SK-N-SH (cell line): ENCODE measurements at regions not wholly inside any gene's neighbourhood (a gene's known extent, or its start where the extent isn't known, plus 50 kb on each side); places are given as distances from the start of the nearest gene placed in this dataset.

Experiments
- CTCF ChIA-PET: fragments of 300-600, 350-600 bp; formaldehyde crosslinking; extraction: SDS; loops from one replicate; lab custom pipeline; 2021; lab: Yijun Ruan, JAX
- POLR2A ChIA-PET: fragments of 350-600 bp; sonication (Branson Sonifier 250); formaldehyde crosslinking; extraction: SDS; loops from one replicate; lab custom pipeline; 2020; ENCODE audit warnings: antibody characterized with exemption, inconsistent platforms; lab: Yijun Ruan, JAX
- DNase-seq: peaks from one replicate; pipeline ENCODE4 v3.0.0; 2012
- H2AFZ ChIP-seq: fragments of 200-600 bp; sonication (generic); 2 replicates; pipeline ENCODE4 v1.8.1; 2016; ENCODE audit warnings: antibody characterized with exemption, mild to moderate bottlenecking, low read depth
- H3F3A ChIP-seq: fragments of 200-600 bp; sonication (generic); replicated peaks from 2 replicates; pipeline ENCODE3; 2016; ENCODE audit warnings: antibody characterized with exemption, mild to moderate bottlenecking; ENCODE audit not compliant: insufficient read depth
- H3K27ac ChIP-seq, 2 experiments: fragments of 200-500 bp in 1 of 2; fragments of 200-600 bp in 1 of 2; sonication (Bioruptor generic) in 1 of 2; sonication (generic), shearing (Covaris generic) in 1 of 2; 2 replicates each; pipeline versions ENCODE4 v1.5.1 to v1.6.1; 2014 to 2016; ENCODE audit warnings: low read depth in 2 of 2, inconsistent platforms in 1 of 2, low read length in 1 of 2, mild to moderate bottlenecking in 1 of 2, mixed read lengths in 1 of 2
- H3K27me3 ChIP-seq: fragments of 200-600 bp; sonication (generic), shearing (Covaris generic); 2 replicates; pipeline ENCODE4 v1.6.1; 2016; ENCODE audit warnings: mixed run types; ENCODE audit not compliant: insufficient read depth
- H3K36me3 ChIP-seq, 2 experiments: fragments of 200-500 bp in 1 of 2; fragments of 200-600 bp in 1 of 2; sonication (Bioruptor generic) in 1 of 2; sonication (generic) in 1 of 2; replicated peaks in 1 of 2; 2 replicates each; pipeline versions ENCODE3 to v1.5.1; 2014 to 2016; ENCODE audit warnings: low read length in 1 of 2, mild to moderate bottlenecking in 1 of 2; ENCODE audit not compliant: insufficient read depth in 2 of 2, control insufficient read depth in 1 of 2
- H3K4me1 ChIP-seq, 2 experiments: fragments of 200-500 bp in 1 of 2; fragments of 200-600 bp in 1 of 2; sonication (Bioruptor generic) in 1 of 2; sonication (generic), shearing (Covaris generic) in 1 of 2; 2 replicates each; pipeline versions ENCODE4 v1.5.1 to v1.6.1; 2014 to 2016; ENCODE audit warnings: low read depth in 1 of 2, low read length in 1 of 2, mixed run types in 1 of 2; ENCODE audit not compliant: insufficient read depth in 2 of 2, control insufficient read depth in 1 of 2
- H3K4me2 ChIP-seq: fragments of 200-600 bp; sonication (generic), shearing (Covaris generic); 2 replicates; pipeline ENCODE4 v1.6.1; 2017; ENCODE audit warnings: mixed run types
- H3K4me3 ChIP-seq, 2 experiments: fragments of 200-500 bp in 1 of 2; fragments of 200-600 bp in 1 of 2; sonication (Bioruptor generic) in 1 of 2; sonication (generic), shearing (Covaris generic) in 1 of 2; 2 replicates each; pipeline versions ENCODE4 v1.5.1 to v1.8.1; 2014 to 2016; ENCODE audit warnings: low read depth in 2 of 2, inconsistent platforms in 1 of 2, low read length in 1 of 2, mild to moderate bottlenecking in 1 of 2, mixed read lengths in 1 of 2, moderate library complexity in 1 of 2
- H3K79me2 ChIP-seq: fragments of 200-600 bp; sonication (generic); 2 replicates; pipeline ENCODE4 v1.8.1; 2017; ENCODE audit warnings: mild to moderate bottlenecking; ENCODE audit not compliant: insufficient read depth
- H3K9ac ChIP-seq: fragments of 200-600 bp; sonication (generic); 2 replicates; pipeline ENCODE4 v1.6.1; 2017; ENCODE audit warnings: mixed run types
- H3K9me2 ChIP-seq: fragments of 200-600 bp; sonication (generic); 2 replicates; pipeline ENCODE4 v1.6.1; 2017; ENCODE audit warnings: mixed run types
- H3K9me3 ChIP-seq: fragments of 200-600 bp; sonication (generic); 2 replicates; pipeline ENCODE4 v1.6.1; 2017; ENCODE audit warnings: mixed run types, mild to moderate bottlenecking, moderate library complexity
- H4K20me1 ChIP-seq: fragments of 200-600 bp; sonication (generic); 2 replicates; pipeline ENCODE4 v1.6.1; 2017; ENCODE audit warnings: mild to moderate bottlenecking, mixed run types; ENCODE audit not compliant: insufficient read depth
- FOXJ3 ChIP-seq: sonication (generic); formaldehyde crosslinking; IDR thresholded peaks from 2 replicates; pipeline ENCODE4 v1.5.1; 2020; ENCODE audit warnings: mild to moderate bottlenecking, missing genetic modification reagents
- GABPA ChIP-seq: IDR thresholded peaks from 2 replicates; pipeline ENCODE4 v1.4.0; 2012; ENCODE audit warnings: low read depth, mild to moderate bottlenecking
- IRF3 ChIP-seq: fragments of 150-350 bp; IDR thresholded peaks from 2 replicates; pipeline ENCODE4 v1.6.1; 2016; ENCODE audit warnings: mild to moderate bottlenecking, low read depth, low read length
- JUND ChIP-seq: IDR thresholded peaks from 2 replicates; pipeline ENCODE4 v1.4.0; 2012
- MAX ChIP-seq: IDR thresholded peaks from 2 replicates; pipeline ENCODE4 v1.4.0; 2012; ENCODE audit warnings: low read depth
- NFIC ChIP-seq: IDR thresholded peaks from 2 replicates; pipeline ENCODE4 v1.4.0; 2012; ENCODE audit warnings: borderline replicate concordance
- PBX3 ChIP-seq: IDR thresholded peaks from 2 replicates; pipeline ENCODE4; 2012
- POLR2AphosphoS5 ChIP-seq: IDR thresholded peaks from 2 replicates; pipeline ENCODE4 v1.6.1; 2012; ENCODE audit warnings: low read depth, low read length
- RXRA ChIP-seq: IDR thresholded peaks from 2 replicates; pipeline ENCODE4 v1.4.0; 2012; ENCODE audit warnings: low read depth, mild to moderate bottlenecking, borderline replicate concordance
- SMC3 ChIP-seq: IDR thresholded peaks from 2 replicates; pipeline ENCODE4 v1.6.1; 2012; ENCODE audit warnings: low read depth, low read length, improper control_type of control experiment
- TEAD4 ChIP-seq: IDR thresholded peaks from 2 replicates; pipeline ENCODE4 v1.4.0; 2012; ENCODE audit warnings: mild to moderate bottlenecking, borderline replicate concordance; ENCODE audit not compliant: insufficient read depth
- USF1 ChIP-seq: IDR thresholded peaks from 2 replicates; pipeline ENCODE4 v1.4.0; 2012; ENCODE audit warnings: low read depth, borderline replicate concordance
- ZBTB33 ChIP-seq: IDR thresholded peaks from 2 replicates; pipeline ENCODE4 v1.4.0; 2012; ENCODE audit warnings: low read depth, borderline replicate concordance
- WGBS: methylation state at CpG from one replicate; pipeline ENCODE4 v1.1.6; 2017; ENCODE audit warnings: low lambda C conversion rate; 5-methylcytosine and 5-hydroxymethylcytosine counted together

- TF ChIP-seq RXRA (no peak), PBX3 (no peak), SMC3 (no peak), POLR2AphosphoS5 (no peak), ZBTB33 (no peak), NFIC (no peak), TEAD4 (no peak)
- no peaks in the 10 kb centered on the region for H3K9me2 ChIP-seq
- ChIA-PET POLR2A (no interaction called here), CTCF (no interaction called here)
- H3K9me3 ChIP-seq: no peaks in the 10 kb centered on the region
- DNase-seq: no peak
- 11% methylated on average over 1 of the region's 1 CpG for WGBS
- no peak overlapping the region for H3K9ac ChIP-seq
- H4K20me1 ChIP-seq: no peaks in the 10 kb centered on the region
- H3K36me3 ChIP-seq: no peaks in the 10 kb centered on the region
- no peaks in the 10 kb centered on the region for H3K4me1 ChIP-seq
- H3K4me2 ChIP-seq: no peak overlapping the region
- no peak overlapping the region for H3K27ac ChIP-seq
- no peaks in the 10 kb centered on the region for H3K27me3 ChIP-seq
- H3F3A ChIP-seq: no peaks in the 10 kb centered on the region
- H3K4me3 ChIP-seq: no peak overlapping the region
- no peaks in the 10 kb centered on the region for H3K79me2 ChIP-seq
- no peak overlapping the region for H2AFZ ChIP-seq
Measured at GRCh38 chr5:166236327-166236726, 2055.1 kb upstream of the WWC1 start.

GRCh38 chr5:166240705-166241104, 2050.7 kb upstream of the WWC1 start:
- DNase-seq: no peak
- POLR2A ChIA-PET: no interaction called here
- no peak overlapping the region for H3K4me2 ChIP-seq
- H2AFZ ChIP-seq: no peak overlapping the region
- H3K4me1 ChIP-seq: no peaks in the 10 kb centered on the region
- H3K27me3 ChIP-seq: no peaks in the 10 kb centered on the region
- H3K9me2 ChIP-seq: no peaks in the 10 kb centered on the region
- TF ChIP-seq RXRA (no peak), GABPA (no peak), FOXJ3 (CRISPR knock-in tag) (no peak), TEAD4 (no peak), MAX (no peak), IRF3 (no peak), USF1 (no peak), JUND (no peak)
- no peak overlapping the region for H3K27ac ChIP-seq
- H3K4me3 ChIP-seq: no peak overlapping the region
- no peaks in the 10 kb centered on the region for H3F3A ChIP-seq
- no peaks in the 10 kb centered on the region for H3K36me3 ChIP-seq
- no peaks in the 10 kb centered on the region for H3K9me3 ChIP-seq
- no peak overlapping the region for H3K9ac ChIP-seq
- 49% methylated on average over 2 of the region's 2 CpGs for WGBS
- H4K20me1 ChIP-seq: no peaks in the 10 kb centered on the region
- CTCF ChIA-PET: interaction anchor here (0.9 to 1.3 kb wide), 2 partner anchors 12 to 13 kb away, joined by 3 read pairs; no protein-coding TSS in a partner anchor
- H3K79me2 ChIP-seq: no peaks in the 10 kb centered on the region
